ENCODE measurements at regions not wholly inside any gene's neighbourhood (a gene's known extent, or its start where the extent isn't known, plus 50 kb on each side); places are given as distances from the start of the nearest gene placed in this dataset.
"Not testable (repeated sequence)": the region's sequence is repeated elsewhere in the genome, so short reads cannot be mapped to it uniquely, and the experiment has no call there.

- H3K4me1 Mint-ChIP-seq: no peaks in the 10 kb centered on the region
- H3K27me3 Mint-ChIP-seq: no peaks in the 10 kb centered on the region
- no peak overlapping the region for H3K4me3 Mint-ChIP-seq
- peaks cover 1% of the 10 kb centered on the region for H3K9me3 Mint-ChIP-seq
- H3K27ac Mint-ChIP-seq: no peak overlapping the region
- DNase-seq: no peak
- H3K36me3 Mint-ChIP-seq: no peaks in the 10 kb centered on the region
Measured at GRCh38 chrX:55813150-55813549, 95.6 kb downstream of the RRAGB start.

- no peaks in the 10 kb centered on the region for H3K9me3 Mint-ChIP-seq
- no peaks in the 10 kb centered on the region for H3K27me3 Mint-ChIP-seq
- H3K36me3 Mint-ChIP-seq: no peaks in the 10 kb centered on the region
- H3K4me1 Mint-ChIP-seq: no peaks in the 10 kb centered on the region
- DNase-seq: no peak
- H3K4me3 Mint-ChIP-seq: no peak overlapping the region
- H3K27ac Mint-ChIP-seq: no peak overlapping the region
Measured at GRCh38 chrX:55815546-55815945, 98.0 kb downstream of the RRAGB start.

- no peaks in the 10 kb centered on the region for H3K27me3 Mint-ChIP-seq
- no peaks in the 10 kb centered on the region for H3K4me1 Mint-ChIP-seq
- H3K4me3 Mint-ChIP-seq: no peak overlapping the region
- no peak overlapping the region for H3K27ac Mint-ChIP-seq
- DNase-seq: no peak
- no peaks in the 10 kb centered on the region for H3K36me3 Mint-ChIP-seq
- H3K9me3 Mint-ChIP-seq: no peaks in the 10 kb centered on the region
Measured at GRCh38 chrX:55816023-55816422, 98.5 kb downstream of the RRAGB start.

- Mint-ChIP-seq H3K27me3 (no peaks in the 10 kb centered on the region), H3K4me3 (no peak overlapping the region), H3K27ac (no peak overlapping the region), H3K9me3 (no peaks in the 10 kb centered on the region), H3K36me3 (no peaks in the 10 kb centered on the region), H3K4me1 (no peaks in the 10 kb centered on the region)
- no peak for DNase-seq
Measured at GRCh38 chrX:55818673-55819375, 101.3 kb downstream of the RRAGB start.

GRCh38 chrX:55839485-55839884 lies 121.9 kb downstream of the RRAGB start:
- H3K36me3 Mint-ChIP-seq: no peaks in the 10 kb centered on the region
- H3K4me1 Mint-ChIP-seq: no peaks in the 10 kb centered on the region
- no peak for DNase-seq
- H3K4me3 Mint-ChIP-seq: no peak overlapping the region
- H3K27ac Mint-ChIP-seq: no peak overlapping the region
- no peaks in the 10 kb centered on the region for H3K9me3 Mint-ChIP-seq
- H3K27me3 Mint-ChIP-seq: no peaks in the 10 kb centered on the region

- H3K27ac Mint-ChIP-seq: no peak overlapping the region
- H3K27me3 Mint-ChIP-seq: no peaks in the 10 kb centered on the region
- no peak overlapping the region for H3K4me3 Mint-ChIP-seq
- H3K9me3 Mint-ChIP-seq: no peaks in the 10 kb centered on the region
- H3K36me3 Mint-ChIP-seq: peaks cover 2% of the 10 kb centered on the region
- H3K4me1 Mint-ChIP-seq: no peaks in the 10 kb centered on the region
- DNase-seq: no peak
Measured at GRCh38 chrX:55841962-55842752, 124.6 kb downstream of the RRAGB start.

- Mint-ChIP-seq H3K27ac (peak overlapping the region; percentile 63), H3K4me1 (peaks cover 16% of the 10 kb centered on the region)
- DNase-seq, H3K4me3 Mint-ChIP-seq, H3K27me3 Mint-ChIP-seq, H3K9me3 Mint-ChIP-seq, H3K36me3 Mint-ChIP-seq: not testable (repeated sequence)
Measured at GRCh38 chrX:55866779-55867178, 149.2 kb downstream of the RRAGB start.

- DNase-seq: peak; percentile 2
- no peaks in the 10 kb centered on the region for H3K36me3 Mint-ChIP-seq
- H3K9me3 Mint-ChIP-seq: no peaks in the 10 kb centered on the region
- H3K27me3 Mint-ChIP-seq: peaks cover 7% of the 10 kb centered on the region
- peaks cover 16% of the 10 kb centered on the region for H3K4me1 Mint-ChIP-seq
- peak overlapping the region; percentile 63 for H3K27ac Mint-ChIP-seq
- no peak overlapping the region for H3K4me3 Mint-ChIP-seq
Measured at GRCh38 chrX:55867181-55867651, 149.7 kb downstream of the RRAGB start.

- Mint-ChIP-seq H3K4me3 (no peak overlapping the region), H3K36me3 (no peaks in the 10 kb centered on the region), H3K27me3 (peaks cover 7% of the 10 kb centered on the region), H3K9me3 (no peaks in the 10 kb centered on the region), H3K27ac (peak overlapping the region; percentile 63), H3K4me1 (peaks cover 16% of the 10 kb centered on the region)
- DNase-seq: no peak
Measured at GRCh38 chrX:55867708-55868107, 150.2 kb downstream of the RRAGB start.

- DNase-seq: no peak
- H3K4me3 Mint-ChIP-seq: no peak overlapping the region
- peaks cover 13% of the 10 kb centered on the region for H3K27me3 Mint-ChIP-seq
- H3K36me3 Mint-ChIP-seq: no peaks in the 10 kb centered on the region
- H3K27ac Mint-ChIP-seq: no peak overlapping the region
- no peaks in the 10 kb centered on the region for H3K4me1 Mint-ChIP-seq
- H3K9me3 Mint-ChIP-seq: no peaks in the 10 kb centered on the region
Measured at GRCh38 chrX:55874807-55875206, 157.3 kb downstream of the RRAGB start.

- not testable (repeated sequence) for DNase-seq, H3K36me3 Mint-ChIP-seq, H3K27ac Mint-ChIP-seq, H3K4me1 Mint-ChIP-seq, H3K27me3 Mint-ChIP-seq, H3K9me3 Mint-ChIP-seq, H3K4me3 Mint-ChIP-seq
Measured at GRCh38 chrX:55883541-55883940, 166.0 kb downstream of the RRAGB start.

- Mint-ChIP-seq H3K9me3 (no peaks in the 10 kb centered on the region), H3K27me3 (no peaks in the 10 kb centered on the region), H3K27ac (peak overlapping the region; percentile 80), H3K36me3 (no peaks in the 10 kb centered on the region), H3K4me1 (peaks cover 5% of the 10 kb centered on the region), H3K4me3 (peak overlapping the region; percentile 83)
- DNase-seq: peak; percentile 49
Measured at GRCh38 chrX:55907968-55908607, 190.5 kb downstream of the RRAGB start.

GRCh38 chrX:55908661-55909212 lies 191.2 kb downstream of the RRAGB start:
- Mint-ChIP-seq H3K36me3 (no peaks in the 10 kb centered on the region), H3K4me1 (peaks cover 5% of the 10 kb centered on the region), H3K27ac (peak overlapping the region; percentile 80), H3K4me3 (peak overlapping the region; percentile 83), H3K9me3 (no peaks in the 10 kb centered on the region), H3K27me3 (no peaks in the 10 kb centered on the region)
- no peak for DNase-seq

GRCh38 chrX:55919367-55920221 lies 202.0 kb downstream of the RRAGB start:
- Mint-ChIP-seq H3K27ac (no peak overlapping the region), H3K36me3 (peaks cover 10% of the 10 kb centered on the region), H3K9me3 (peaks cover 16% of the 10 kb centered on the region), H3K4me3 (no peak overlapping the region), H3K27me3 (no peaks in the 10 kb centered on the region), H3K4me1 (no peaks in the 10 kb centered on the region)
- no peak for DNase-seq

Data from activated naive CD8-positive, alpha-beta T cell treated with anti-CD3 and anti-CD28 coated beads for 36 hours (primary cell).